Suprapubic skin (tissue), 4 donors: ENCODE measurements at regions not wholly inside any gene's neighbourhood (a gene's known extent, or its start where the extent isn't known, plus 50 kb on each side); places are given as distances from the start of the nearest gene placed in this dataset.

Experiments used
- DNase-seq, 2 donors: peaks; one replicate each; pipeline ENCODE4 v3.0.0-alpha.2; 2019; ENCODE audit warnings: low spot score in 2 of 2
- H3K27ac ChIP-seq: fragments of 200-600 bp; sonication (generic); one replicate; pipeline ENCODE4 v1.5.1; 2019
- H3K27me3 ChIP-seq: fragments of 200-600 bp; sonication (generic); one replicate; pipeline ENCODE4 v1.5.1; 2019
- H3K36me3 ChIP-seq: fragments of 200-600 bp; sonication (generic); one replicate; pipeline ENCODE4 v1.5.1; 2019
- H3K4me1 ChIP-seq: fragments of 200-600 bp; sonication (generic); one replicate; pipeline ENCODE4 v1.5.1; 2019
- H3K4me3 ChIP-seq: fragments of 200-600 bp; sonication (generic); one replicate; pipeline ENCODE4 v1.5.1; 2019; ENCODE audit warnings: mild to moderate bottlenecking
- H3K9me3 ChIP-seq: fragments of 200-600 bp; sonication (generic); one replicate; pipeline ENCODE4 v1.5.1; 2019
- EP300 ChIP-seq: sonication (generic); formaldehyde crosslinking; IDR thresholded peaks from one replicate; pipeline ENCODE4 v1.6.1; 2017; ENCODE audit warnings: antibody characterized with exemption
- POLR2A ChIP-seq, 2 donors: fragments of 450-650 bp; IDR thresholded peaks; one replicate each; pipeline ENCODE4 v1.6.1; 2017; ENCODE audit warnings: antibody characterized with exemption in 2 of 2, mild to moderate bottlenecking in 2 of 2, moderate library complexity in 2 of 2
- POLR2AphosphoS5 ChIP-seq, 3 donors: sonication (generic); formaldehyde crosslinking; IDR thresholded peaks; one replicate each; pipeline ENCODE4 v1.6.1; 2017; ENCODE audit warnings: antibody characterized with exemption in 3 of 3
- WGBS: methylation state at CpG from one replicate; pipeline ENCODE4 v1.1.5; 2018; 5-methylcytosine and 5-hydroxymethylcytosine counted together
- TF ChIP-seq, protein P1 (sequence below), 2 donors: fragments of 200-600 bp in 1 of 2; fragments of 450-650 bp in 1 of 2; sonication (generic) in 1 of 2; IDR thresholded peaks; one replicate each; pipeline ENCODE4 v1.5.1; 2016 to 2019; ENCODE audit warnings: antibody characterized with exemption in 2 of 2, mild to moderate bottlenecking in 1 of 2, moderate library complexity in 1 of 2

GRCh38 chr4:43875655-43876054, 573.0 kb downstream of the KCTD8 start:
- 80% methylated on average over 4 of the region's 4 CpGs for WGBS
- H3K36me3 ChIP-seq = no peaks in the 10 kb centered on the region

DNA sequence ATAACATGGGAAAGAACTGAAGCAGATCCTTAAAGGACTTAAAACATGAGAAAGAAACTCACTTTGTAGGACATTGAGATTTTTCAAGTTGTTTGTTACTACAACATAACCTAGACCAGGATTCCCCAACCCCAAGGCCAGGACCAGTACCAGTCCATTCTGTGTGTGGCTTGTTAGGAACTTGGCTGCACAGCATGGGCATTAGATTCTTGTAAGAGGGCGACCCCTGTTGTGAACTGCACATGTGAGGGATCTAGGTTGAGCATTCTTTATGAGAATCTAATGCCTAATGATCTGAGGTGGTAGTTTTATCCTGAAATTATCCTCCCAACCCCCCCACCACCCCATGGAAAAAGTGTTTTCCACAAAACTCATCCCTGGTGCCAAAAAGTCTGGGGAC, 566.1 kb downstream of the KCTD8 start:
- no peak for DNase-seq
- Histone ChIP-seq H3K9me3 (no peaks in the 10 kb centered on the region), H3K36me3 (no peaks in the 10 kb centered on the region), H3K4me3 (no peak overlapping the region), H3K27me3 (no peaks in the 10 kb centered on the region), H3K27ac (no peak overlapping the region), H3K4me1 (no peaks in the 10 kb centered on the region)
- 56% methylated on average over 1 of the region's 1 CpG for WGBS
- TF ChIP-seq POLR2A (IDR thresholded peaks at IDR 0.05) (no peak), POLR2AphosphoS5 (IDR thresholded peaks at IDR 0.05) (no peak), EP300 (no peak)
- TF ChIP-seq, protein P1, sequence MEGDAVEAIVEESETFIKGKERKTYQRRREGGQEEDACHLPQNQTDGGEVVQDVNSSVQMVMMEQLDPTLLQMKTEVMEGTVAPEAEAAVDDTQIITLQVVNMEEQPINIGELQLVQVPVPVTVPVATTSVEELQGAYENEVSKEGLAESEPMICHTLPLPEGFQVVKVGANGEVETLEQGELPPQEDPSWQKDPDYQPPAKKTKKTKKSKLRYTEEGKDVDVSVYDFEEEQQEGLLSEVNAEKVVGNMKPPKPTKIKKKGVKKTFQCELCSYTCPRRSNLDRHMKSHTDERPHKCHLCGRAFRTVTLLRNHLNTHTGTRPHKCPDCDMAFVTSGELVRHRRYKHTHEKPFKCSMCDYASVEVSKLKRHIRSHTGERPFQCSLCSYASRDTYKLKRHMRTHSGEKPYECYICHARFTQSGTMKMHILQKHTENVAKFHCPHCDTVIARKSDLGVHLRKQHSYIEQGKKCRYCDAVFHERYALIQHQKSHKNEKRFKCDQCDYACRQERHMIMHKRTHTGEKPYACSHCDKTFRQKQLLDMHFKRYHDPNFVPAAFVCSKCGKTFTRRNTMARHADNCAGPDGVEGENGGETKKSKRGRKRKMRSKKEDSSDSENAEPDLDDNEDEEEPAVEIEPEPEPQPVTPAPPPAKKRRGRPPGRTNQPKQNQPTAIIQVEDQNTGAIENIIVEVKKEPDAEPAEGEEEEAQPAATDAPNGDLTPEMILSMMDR (IDR thresholded peaks at IDR 0.05) = no peak

More at GRCh38 chr4:43875655-43876054, 573.0 kb downstream of the KCTD8 start:
- Histone ChIP-seq H3K9me3 (no peaks in the 10 kb centered on the region), H3K27me3 (no peaks in the 10 kb centered on the region), H3K4me1 (no peaks in the 10 kb centered on the region), H3K4me3 (no peak overlapping the region), H3K27ac (no peak overlapping the region)
- no peak for DNase-seq
- no peak for TF ChIP-seq EP300
- no peak for TF ChIP-seq POLR2A (IDR thresholded peaks at IDR 0.05)
- TF ChIP-seq, protein P1 (IDR thresholded peaks at IDR 0.05) = no peak
- no peak for TF ChIP-seq POLR2AphosphoS5 (IDR thresholded peaks at IDR 0.05)

DNA sequence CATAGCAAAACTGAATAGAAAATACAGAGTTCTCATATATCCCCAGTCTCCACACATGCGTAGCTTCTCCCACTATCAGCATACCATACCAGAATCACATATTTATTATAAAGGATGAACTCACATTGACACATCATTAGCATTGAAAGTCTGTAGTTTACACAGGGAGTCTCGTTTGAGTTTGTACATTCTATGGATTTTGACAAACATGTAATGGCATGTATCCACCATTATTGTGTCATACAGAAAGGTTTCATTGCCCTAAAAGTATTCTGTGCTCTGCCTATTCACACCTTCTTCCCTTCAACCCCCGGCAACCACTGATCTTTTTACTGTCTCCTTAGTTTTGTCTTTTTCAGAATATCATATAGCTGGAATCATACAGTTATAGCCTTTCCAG, 562.4 kb downstream of the KCTD8 start:
- DNase-seq = no peak
- Histone ChIP-seq H3K9me3 (no peaks in the 10 kb centered on the region), H3K4me3 (no peak overlapping the region), H3K27me3 (no peaks in the 10 kb centered on the region), H3K4me1 (no peaks in the 10 kb centered on the region), H3K36me3 (no peaks in the 10 kb centered on the region), H3K27ac (no peak overlapping the region)
- WGBS = 48% methylated on average over 3 of the region's 3 CpGs
- TF ChIP-seq POLR2A (IDR thresholded peaks at IDR 0.05) = no peak
- TF ChIP-seq, protein P1 (IDR thresholded peaks at IDR 0.05) = no peak
- TF ChIP-seq EP300 = no peak
- TF ChIP-seq POLR2AphosphoS5 (IDR thresholded peaks at IDR 0.05) = no peak

- no peaks in the 10 kb centered on the region for H3K4me1 ChIP-seq
- DNase-seq = no peak
- H3K27ac ChIP-seq = no peak overlapping the region
- no peaks in the 10 kb centered on the region for H3K9me3 ChIP-seq
- TF ChIP-seq POLR2A (IDR thresholded peaks at IDR 0.05) (no peak), EP300 (no peak), POLR2AphosphoS5 (IDR thresholded peaks at IDR 0.05) (no peak)
- TF ChIP-seq, protein P1 (IDR thresholded peaks at IDR 0.05) = no peak
- no peaks in the 10 kb centered on the region for H3K27me3 ChIP-seq
- no peaks in the 10 kb centered on the region for H3K36me3 ChIP-seq
- 87% methylated on average over 15 of the region's 15 CpGs for WGBS
- H3K4me3 ChIP-seq = no peak overlapping the region
These were observed 549.8 kb downstream of the KCTD8 start for GRCh38 chr4:43898836-43899235.

DNA sequence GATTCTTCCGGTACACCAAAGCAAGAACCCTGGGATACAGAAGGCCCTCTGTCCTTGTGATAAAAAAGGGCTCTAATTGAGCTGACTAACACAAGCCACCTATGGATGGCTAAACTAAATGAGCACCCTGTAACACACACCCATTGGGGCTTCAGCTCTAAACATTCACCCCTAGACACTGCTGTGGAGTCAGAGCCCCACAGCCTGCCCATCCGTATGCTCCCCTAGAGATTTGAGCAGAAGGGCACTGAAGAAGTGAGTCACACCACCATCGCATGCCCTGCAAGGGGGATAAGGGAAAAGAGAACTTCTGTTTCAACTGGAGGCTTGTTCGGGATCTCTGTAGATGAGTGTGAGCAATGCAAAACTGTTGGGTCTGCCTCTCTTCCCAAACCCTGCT, 545.2 kb downstream of the KCTD8 start:
- Histone ChIP-seq H3K4me3 (no peak overlapping the region), H3K9me3 (no peaks in the 10 kb centered on the region), H3K36me3 (no peaks in the 10 kb centered on the region), H3K27ac (no peak overlapping the region), H3K27me3 (no peaks in the 10 kb centered on the region), H3K4me1 (no peaks in the 10 kb centered on the region)
- no peak for DNase-seq
- WGBS = 95% methylated on average over 4 of the region's 4 CpGs
- no peak for TF ChIP-seq POLR2AphosphoS5 (IDR thresholded peaks at IDR 0.05)
- TF ChIP-seq, protein P1 (IDR thresholded peaks at IDR 0.05) = no peak
- no peak for TF ChIP-seq EP300
- TF ChIP-seq POLR2A (IDR thresholded peaks at IDR 0.05) = no peak
